PC-9 (cell line): ENCODE measurements at regions not wholly inside any gene's neighbourhood (a gene's known extent, or its start where the extent isn't known, plus 50 kb on each side); places are given as distances from the start of the nearest gene placed in this dataset.
"Not testable (repeated sequence)": the region's sequence is repeated elsewhere in the genome, so short reads cannot be mapped to it uniquely, and the experiment has no call there.

ENCODE experiments used
- CTCF ChIP-seq: fragments of 200-600 bp; sonication (generic); conservative IDR thresholded peaks from 2 replicates; pipeline ENCODE4 v1.6.1; 2017; ENCODE audit warnings: mixed run types, antibody characterized with exemption, mild to moderate bottlenecking, moderate library complexity
- EZH2 ChIP-seq: fragments of 200-600 bp; sonication (generic); IDR thresholded peaks from 2 replicates; pipeline ENCODE4 v1.8.0; 2017; ENCODE audit warnings: antibody characterized with exemption, low read depth

- TF ChIP-seq CTCF, EZH2: not testable (repeated sequence)
Measured at GRCh38 chr1:83158924-83159323, 840.0 kb downstream of the TTLL7 start.
